Panc1 (cell line): ENCODE measurements at regions not wholly inside any gene's neighbourhood (a gene's known extent, or its start where the extent isn't known, plus 50 kb on each side); places are given as distances from the start of the nearest gene placed in this dataset.

Experiments used
- ATAC-seq: fragments of 200-7000 bp; cut with Tn5 transposase; 2 replicates; pipeline ENCODE4 v1.9.1; 2020; ENCODE audit warnings: mild to moderate bottlenecking, moderate library complexity
- BruUV-seq: library from RNA; stranded (reverse); fragments of 400-500 nt; replicated peaks from 2 replicates; lab custom pipeline; 2021; lab: Mats Ljungman, UMichigan
- CTCF ChIA-PET: fragments of 300-600 bp; sonication (Branson Sonifier 250); formaldehyde crosslinking; loops from one replicate; lab custom pipeline; 2022; ENCODE audit warnings: antibody characterized with exemption; lab: Charles Lee
- POLR2A ChIA-PET: fragments of 300-600 bp; sonication (Branson Sonifier 250); formaldehyde crosslinking; loops from one replicate; lab custom pipeline; 2022; ENCODE audit warnings: antibody characterized with exemption; lab: Charles Lee
- DNase-seq: peaks from one replicate; pipeline ENCODE4 v3.0.0-alpha.2; 2010; ENCODE audit warnings: low read depth, low spot score
- H3K27ac ChIP-seq: 2 replicates; pipeline ENCODE4 v1.5.1; 2011; ENCODE audit warnings: mild to moderate bottlenecking, low read length, inconsistent platforms
- H3K27me3 ChIP-seq: fragments of 200-500 bp; sonication (Bioruptor generic); 2 replicates; pipeline ENCODE4 v1.6.0; 2014; ENCODE audit warnings: low read length, inconsistent platforms; ENCODE audit not compliant: control insufficient read depth, insufficient read depth
- H3K36me3 ChIP-seq: fragments of 200-500 bp; sonication (Bioruptor generic); 2 replicates; pipeline ENCODE4 v1.5.1; 2014; ENCODE audit warnings: inconsistent platforms, mild to moderate bottlenecking, low read length, moderate library complexity; ENCODE audit not compliant: control insufficient read depth, insufficient read depth
- H3K4me1 ChIP-seq: 2 replicates; pipeline ENCODE4 v1.5.1; 2011; ENCODE audit warnings: inconsistent platforms, mild to moderate bottlenecking, low read length, moderate library complexity; ENCODE audit not compliant: control insufficient read depth, insufficient read depth
- H3K4me3 ChIP-seq, 2 experiments: 2 replicates each; pipeline ENCODE4 v1.5.1; 2011 to 2012; ENCODE audit warnings: low read depth in 2 of 2, low read length in 2 of 2, mild to moderate bottlenecking in 2 of 2, inconsistent platforms in 1 of 2, moderate library complexity in 1 of 2
- H3K9me3 ChIP-seq: fragments of 200-500 bp; sonication (Bioruptor generic); 2 replicates; pipeline ENCODE4 v1.5.1; 2014; ENCODE audit warnings: low read depth, mild to moderate bottlenecking, inconsistent platforms, low read length, moderate library complexity; ENCODE audit not compliant: control insufficient read depth, insufficient read depth
- CTCF ChIP-seq: fragments of 450-650 bp; IDR thresholded peaks from 2 replicates; pipeline ENCODE4 v1.5.1; 2017; ENCODE audit warnings: mild to moderate bottlenecking
- POLR2AphosphoS5 ChIP-seq: IDR thresholded peaks from 2 replicates; pipeline ENCODE4 v1.6.1; 2012; ENCODE audit warnings: mild to moderate bottlenecking, low read depth, low read length, moderate library complexity
- SIN3A ChIP-seq: IDR thresholded peaks from 2 replicates; pipeline ENCODE4 v1.6.1; 2012; ENCODE audit warnings: low read depth, mild to moderate bottlenecking, low read length, moderate library complexity, borderline replicate concordance; ENCODE audit not compliant: insufficient read depth
- TCF7L2 ChIP-seq: IDR thresholded peaks from 2 replicates; pipeline ENCODE4 v1.6.1; 2011; ENCODE audit warnings: mild to moderate bottlenecking, low read depth, low read length, inconsistent platforms
- in situ Hi-C: cut with HindIII; loops from 2 replicates; pipeline ENCODE4 v1.10.0; 2016; ENCODE audit warnings: low sequenced_read_pairs, low pct_unique_long_range_greater_than_20kb
- intact Hi-C: fragments of 100-400 bp; cut with micrococcal nuclease; formaldehyde crosslinking; loops from one replicate; pipeline ENCODE4 v1.10.0; 2022; ENCODE audit not compliant: unreplicated experiment
- TF ChIP-seq, protein P1 (sequence below), 2 experiments: IDR thresholded peaks; 2 replicates each; pipeline ENCODE4 v1.6.1; 2011 to 2012; ENCODE audit warnings: low read depth in 2 of 2, control low read depth in 1 of 2, low read length in 1 of 2, mild to moderate bottlenecking in 1 of 2, moderate library complexity in 1 of 2; ENCODE audit not compliant: insufficient read depth in 1 of 2

DNA sequence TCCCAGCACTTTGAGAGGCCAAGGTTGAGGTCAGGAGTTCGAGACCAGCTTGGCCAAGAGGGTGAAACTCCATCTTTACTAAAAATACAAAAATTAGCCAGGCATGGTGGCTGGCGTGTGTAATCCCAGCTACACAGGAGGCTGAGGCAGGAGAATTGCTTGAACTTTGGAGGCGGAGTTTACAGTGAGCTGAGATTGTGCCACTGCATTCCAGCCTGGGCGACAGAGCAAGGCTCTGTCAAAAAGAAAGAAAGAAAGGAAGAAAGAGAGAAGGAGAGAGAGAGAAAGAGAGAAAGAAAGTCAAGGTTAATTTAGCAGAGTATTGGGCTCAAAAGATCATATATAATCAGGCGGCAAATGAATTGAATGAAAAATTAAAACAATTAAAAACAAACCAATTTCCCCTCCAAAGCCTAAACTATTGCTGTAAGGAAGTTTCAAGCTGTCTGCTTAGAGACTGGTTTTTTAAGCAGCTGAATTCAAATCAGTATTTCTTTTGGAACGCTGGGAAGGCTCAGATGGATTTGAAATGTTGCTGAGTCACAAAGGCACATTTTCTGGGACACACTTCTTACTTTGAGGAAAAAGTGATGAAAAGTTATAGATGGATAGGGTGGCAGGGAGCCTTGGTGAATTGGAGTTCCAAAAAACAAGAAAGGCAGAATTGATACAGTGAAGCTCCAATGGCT is 81.3 kb upstream of the BHLHE40 start:
- H3K36me3 ChIP-seq: no peaks in the 10 kb centered on the region
- no TSS peak for BruUV-seq
- POLR2A ChIA-PET: no interaction called here
- in situ Hi-C loops (no loop called here), intact Hi-C loops (no loop called here)
- H3K4me3 ChIP-seq: no peak overlapping the region
- no peak for DNase-seq
- peaks cover 6% of the 10 kb centered on the region; the same call in 1 of the 2 replicates for H3K4me1 ChIP-seq
- H3K27ac ChIP-seq: no peak overlapping the region
- H3K27me3 ChIP-seq: no peaks in the 10 kb centered on the region
- no peaks in the 10 kb centered on the region for H3K9me3 ChIP-seq
- TF ChIP-seq POLR2AphosphoS5: no peak
- no peak for TF ChIP-seq CTCF
- TF ChIP-seq TCF7L2: no peak
- TF ChIP-seq, protein P1, sequence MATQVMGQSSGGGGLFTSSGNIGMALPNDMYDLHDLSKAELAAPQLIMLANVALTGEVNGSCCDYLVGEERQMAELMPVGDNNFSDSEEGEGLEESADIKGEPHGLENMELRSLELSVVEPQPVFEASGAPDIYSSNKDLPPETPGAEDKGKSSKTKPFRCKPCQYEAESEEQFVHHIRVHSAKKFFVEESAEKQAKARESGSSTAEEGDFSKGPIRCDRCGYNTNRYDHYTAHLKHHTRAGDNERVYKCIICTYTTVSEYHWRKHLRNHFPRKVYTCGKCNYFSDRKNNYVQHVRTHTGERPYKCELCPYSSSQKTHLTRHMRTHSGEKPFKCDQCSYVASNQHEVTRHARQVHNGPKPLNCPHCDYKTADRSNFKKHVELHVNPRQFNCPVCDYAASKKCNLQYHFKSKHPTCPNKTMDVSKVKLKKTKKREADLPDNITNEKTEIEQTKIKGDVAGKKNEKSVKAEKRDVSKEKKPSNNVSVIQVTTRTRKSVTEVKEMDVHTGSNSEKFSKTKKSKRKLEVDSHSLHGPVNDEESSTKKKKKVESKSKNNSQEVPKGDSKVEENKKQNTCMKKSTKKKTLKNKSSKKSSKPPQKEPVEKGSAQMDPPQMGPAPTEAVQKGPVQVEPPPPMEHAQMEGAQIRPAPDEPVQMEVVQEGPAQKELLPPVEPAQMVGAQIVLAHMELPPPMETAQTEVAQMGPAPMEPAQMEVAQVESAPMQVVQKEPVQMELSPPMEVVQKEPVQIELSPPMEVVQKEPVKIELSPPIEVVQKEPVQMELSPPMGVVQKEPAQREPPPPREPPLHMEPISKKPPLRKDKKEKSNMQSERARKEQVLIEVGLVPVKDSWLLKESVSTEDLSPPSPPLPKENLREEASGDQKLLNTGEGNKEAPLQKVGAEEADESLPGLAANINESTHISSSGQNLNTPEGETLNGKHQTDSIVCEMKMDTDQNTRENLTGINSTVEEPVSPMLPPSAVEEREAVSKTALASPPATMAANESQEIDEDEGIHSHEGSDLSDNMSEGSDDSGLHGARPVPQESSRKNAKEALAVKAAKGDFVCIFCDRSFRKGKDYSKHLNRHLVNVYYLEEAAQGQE (IDR thresholded peaks at IDR 0.05; ENCODE audit: insufficient read depth in 1 of 2, low read depth in 2 of 2, low read length in 1 of 2): no peak
- no peak for TF ChIP-seq SIN3A
- ATAC-seq: no peak
- CTCF ChIA-PET: interaction anchor here (0.6 kb wide), 1 partner anchor 177 kb away, joined by 3 read pairs; no protein-coding TSS in a partner anchor

- in situ Hi-C loops: no loop called here
- BruUV-seq: no TSS peak
- DNase-seq: no peak
- Histone ChIP-seq H3K27ac (no peak overlapping the region), H3K27me3 (no peaks in the 10 kb centered on the region), H3K9me3 (no peaks in the 10 kb centered on the region), H3K4me3 (no peak overlapping the region), H3K4me1 (peaks cover 6% of the 10 kb centered on the region; the same call in 1 of the 2 replicates), H3K36me3 (no peaks in the 10 kb centered on the region)
- no peak for ATAC-seq
- POLR2A ChIA-PET: no interaction called here
- intact Hi-C loops: no loop called here
- CTCF ChIA-PET: no interaction called here
- TF ChIP-seq CTCF: no peak
- TF ChIP-seq, protein P1 (IDR thresholded peaks at IDR 0.05; ENCODE audit: insufficient read depth in 1 of 2, low read depth in 2 of 2, low read length in 1 of 2): no peak
- no peak for TF ChIP-seq POLR2AphosphoS5
- no peak for TF ChIP-seq TCF7L2
- TF ChIP-seq SIN3A: no peak
Observed at GRCh38 chr3:4898454-4899313, 80.6 kb upstream of the BHLHE40 start.
